ENCODE measurements at regions not wholly inside any gene's neighbourhood (a gene's known extent, or its start where the extent isn't known, plus 50 kb on each side); places are given as distances from the start of the nearest gene placed in this dataset.
"Not testable (repeated sequence)": the region's sequence is repeated elsewhere in the genome, so short reads cannot be mapped to it uniquely, and the experiment has no call there.

DNA sequence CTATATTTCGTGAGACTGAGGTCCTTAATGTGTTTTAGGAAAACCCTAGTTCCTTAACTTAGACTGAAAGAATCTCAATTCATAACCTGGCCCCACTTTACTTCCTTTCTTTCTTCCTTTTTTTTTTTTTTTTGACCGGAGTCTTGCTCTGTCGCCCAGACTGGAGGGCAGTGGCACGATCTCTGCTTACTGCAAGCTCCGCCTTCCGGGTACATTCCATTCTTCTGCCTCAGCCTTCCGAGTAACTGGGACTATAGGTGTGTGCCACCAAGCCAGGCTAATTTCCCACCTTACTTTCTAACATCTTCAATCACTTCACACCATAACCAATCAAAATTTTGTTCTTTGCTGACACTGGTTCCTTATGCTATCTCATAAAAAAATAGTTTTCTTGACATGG lies 2097.0 kb downstream of the PCDH9 start:
- no peak overlapping the region for H3K27ac ChIP-seq
- H3K4me1 ChIP-seq: no peaks in the 10 kb centered on the region
- no peak for ATAC-seq
- H3K4me3 ChIP-seq: no peak overlapping the region
- TF ChIP-seq, protein P1, sequence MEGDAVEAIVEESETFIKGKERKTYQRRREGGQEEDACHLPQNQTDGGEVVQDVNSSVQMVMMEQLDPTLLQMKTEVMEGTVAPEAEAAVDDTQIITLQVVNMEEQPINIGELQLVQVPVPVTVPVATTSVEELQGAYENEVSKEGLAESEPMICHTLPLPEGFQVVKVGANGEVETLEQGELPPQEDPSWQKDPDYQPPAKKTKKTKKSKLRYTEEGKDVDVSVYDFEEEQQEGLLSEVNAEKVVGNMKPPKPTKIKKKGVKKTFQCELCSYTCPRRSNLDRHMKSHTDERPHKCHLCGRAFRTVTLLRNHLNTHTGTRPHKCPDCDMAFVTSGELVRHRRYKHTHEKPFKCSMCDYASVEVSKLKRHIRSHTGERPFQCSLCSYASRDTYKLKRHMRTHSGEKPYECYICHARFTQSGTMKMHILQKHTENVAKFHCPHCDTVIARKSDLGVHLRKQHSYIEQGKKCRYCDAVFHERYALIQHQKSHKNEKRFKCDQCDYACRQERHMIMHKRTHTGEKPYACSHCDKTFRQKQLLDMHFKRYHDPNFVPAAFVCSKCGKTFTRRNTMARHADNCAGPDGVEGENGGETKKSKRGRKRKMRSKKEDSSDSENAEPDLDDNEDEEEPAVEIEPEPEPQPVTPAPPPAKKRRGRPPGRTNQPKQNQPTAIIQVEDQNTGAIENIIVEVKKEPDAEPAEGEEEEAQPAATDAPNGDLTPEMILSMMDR (IDR thresholded peaks at IDR 0.05): no peak
- intact Hi-C loops (cut with DNase I): no loop called here
- WGBS, 3 donors: 57 to 67% (median 61%) methylated on average over 7 of the region's 7 CpGs
- H3K27me3 ChIP-seq (ENCODE audit: insufficient read depth in 3 of 3, low read length in 2 of 3): no peaks in the 10 kb centered on the region
- no peaks in the 10 kb centered on the region for H3K36me3 ChIP-seq (ENCODE audit: insufficient read depth in 1 of 2, low read depth in 1 of 2)
- no peaks in the 10 kb centered on the region for H3K9me3 ChIP-seq
- no peak for DNase-seq

GRCh38 chr13:65125236-65125635 lies 2104.9 kb downstream of the PCDH9 start:
- Histone ChIP-seq H3K27me3 (ENCODE audit: insufficient read depth in 3 of 3, low read length in 2 of 3) (no peaks in the 10 kb centered on the region), H3K9me3 (no peaks in the 10 kb centered on the region), H3K27ac (no peak overlapping the region), H3K4me3 (no peak overlapping the region), H3K36me3 (ENCODE audit: insufficient read depth in 1 of 2, low read depth in 1 of 2) (no peaks in the 10 kb centered on the region), H3K4me1 (no peaks in the 10 kb centered on the region)
- no peak for ATAC-seq
- TF ChIP-seq, protein P1 (IDR thresholded peaks at IDR 0.05): no peak
- DNase-seq: no peak
- intact Hi-C loops (cut with DNase I): no loop called here
- WGBS, 3 donors: 11 to 19% (median 17%) methylated on average over 1 of the region's 1 CpG

GRCh38 chr13:65112531-65112941 lies 2117.6 kb downstream of the PCDH9 start:
- WGBS, 3 donors: 36 to 56% (median 38%) methylated on average over 3 of the region's 3 CpGs
- DNase-seq: no peak
- TF ChIP-seq, protein P1 (IDR thresholded peaks at IDR 0.05): no peak

DNA sequence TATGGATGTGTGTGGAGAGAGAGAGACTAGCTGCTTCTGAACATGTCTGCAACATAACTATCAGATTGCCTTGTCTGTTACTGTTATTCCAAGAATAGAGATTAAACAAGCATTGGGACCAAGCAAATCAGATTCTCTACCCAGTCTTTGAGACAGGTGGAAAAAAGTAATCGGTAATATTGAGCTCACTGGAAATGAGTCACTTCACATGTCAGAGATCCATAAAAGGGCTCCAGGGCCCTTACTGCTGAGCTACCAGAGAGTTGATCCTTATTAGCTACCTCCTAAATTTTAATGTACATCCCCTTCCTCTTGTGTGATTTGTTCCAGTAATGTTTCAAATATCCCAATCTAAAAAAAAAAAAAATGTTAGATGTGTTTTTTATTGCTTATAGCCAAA lies 2118.0 kb downstream of the PCDH9 start:
- TF ChIP-seq, protein P1 (IDR thresholded peaks at IDR 0.05): no peak
- WGBS, 3 donors: 24 to 58% (median 33%) methylated on average over 1 of the region's 1 CpG

More at GRCh38 chr13:65112531-65112941, 2117.6 kb downstream of the PCDH9 start:
- no peak overlapping the region for H3K4me3 ChIP-seq
- no peaks in the 10 kb centered on the region for H3K27me3 ChIP-seq (ENCODE audit: insufficient read depth in 3 of 3, low read length in 2 of 3)
- no peak overlapping the region for H3K27ac ChIP-seq
- intact Hi-C loops (cut with DNase I): no loop called here
- no peaks in the 10 kb centered on the region for H3K4me1 ChIP-seq
- no peaks in the 10 kb centered on the region for H3K36me3 ChIP-seq (ENCODE audit: insufficient read depth in 1 of 2, low read depth in 1 of 2)
- no peaks in the 10 kb centered on the region for H3K9me3 ChIP-seq
- no peak for ATAC-seq

GRCh38 chr13:65111223-65111622 lies 2118.9 kb downstream of the PCDH9 start:
- ATAC-seq: no peak
- no peak for DNase-seq
- no peaks in the 10 kb centered on the region for H3K4me1 ChIP-seq
- intact Hi-C loops (cut with DNase I): no loop called here
- WGBS, 3 donors: 32 to 78% (median 56%) methylated on average over 1 of the region's 1 CpG
- H3K36me3 ChIP-seq (ENCODE audit: insufficient read depth in 1 of 2, low read depth in 1 of 2): no peaks in the 10 kb centered on the region
- H3K27me3 ChIP-seq (ENCODE audit: insufficient read depth in 3 of 3, low read length in 2 of 3): no peaks in the 10 kb centered on the region
- TF ChIP-seq, protein P1 (IDR thresholded peaks at IDR 0.05): no peak
- H3K9me3 ChIP-seq: no peaks in the 10 kb centered on the region
- H3K4me3 ChIP-seq: no peak overlapping the region
- no peak overlapping the region for H3K27ac ChIP-seq

More for the DNA sequence above, 2118.0 kb downstream of the PCDH9 start:
- H3K9me3 ChIP-seq: no peaks in the 10 kb centered on the region
- no peak overlapping the region for H3K27ac ChIP-seq
- intact Hi-C loops (cut with DNase I): no loop called here
- H3K27me3 ChIP-seq (ENCODE audit: insufficient read depth in 3 of 3, low read length in 2 of 3): no peaks in the 10 kb centered on the region
- no peaks in the 10 kb centered on the region for H3K36me3 ChIP-seq (ENCODE audit: insufficient read depth in 1 of 2, low read depth in 1 of 2)
- DNase-seq: no peak
- no peak overlapping the region for H3K4me3 ChIP-seq
- ATAC-seq: no peak
- no peaks in the 10 kb centered on the region for H3K4me1 ChIP-seq

DNA sequence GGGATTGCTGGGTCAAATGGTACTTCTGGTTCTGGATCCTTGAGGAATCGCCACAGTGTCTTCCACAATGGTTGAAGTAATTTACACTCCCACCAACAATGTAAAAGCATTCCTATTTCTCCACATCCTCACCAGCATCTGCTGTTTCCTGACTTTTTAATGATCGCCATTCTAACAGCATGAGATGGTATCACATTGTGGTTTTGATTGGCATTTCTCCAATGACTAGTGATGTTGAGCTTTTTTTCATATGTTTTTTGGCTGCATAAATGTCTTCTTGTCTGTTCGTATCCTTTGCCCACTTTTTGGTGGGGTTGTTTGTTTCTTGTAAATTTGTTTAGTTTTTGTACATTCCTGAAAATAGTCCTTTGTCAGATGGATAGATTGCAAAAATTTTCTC lies 2125.7 kb downstream of the PCDH9 start:
- H3K27me3 ChIP-seq (ENCODE audit: insufficient read depth in 3 of 3, low read length in 2 of 3); H3K9me3 ChIP-seq; H3K4me1 ChIP-seq; DNase-seq; ATAC-seq; intact Hi-C loops (cut with DNase I); H3K4me3 ChIP-seq; H3K36me3 ChIP-seq (ENCODE audit: insufficient read depth in 1 of 2, low read depth in 1 of 2); H3K27ac ChIP-seq: not testable (repeated sequence)
- WGBS, 3 donors: 64 to 77% (median 75%) methylated on average over 3 of the region's 3 CpGs

Measured in psoas muscle (tissue), 7 donors.